ENCODE measurements at regions not wholly inside any gene's neighbourhood (a gene's known extent, or its start where the extent isn't known, plus 50 kb on each side); places are given as distances from the start of the nearest gene placed in this dataset.
"Not testable (repeated sequence)": the region's sequence is repeated elsewhere in the genome, so short reads cannot be mapped to it uniquely, and the experiment has no call there.

DNA sequence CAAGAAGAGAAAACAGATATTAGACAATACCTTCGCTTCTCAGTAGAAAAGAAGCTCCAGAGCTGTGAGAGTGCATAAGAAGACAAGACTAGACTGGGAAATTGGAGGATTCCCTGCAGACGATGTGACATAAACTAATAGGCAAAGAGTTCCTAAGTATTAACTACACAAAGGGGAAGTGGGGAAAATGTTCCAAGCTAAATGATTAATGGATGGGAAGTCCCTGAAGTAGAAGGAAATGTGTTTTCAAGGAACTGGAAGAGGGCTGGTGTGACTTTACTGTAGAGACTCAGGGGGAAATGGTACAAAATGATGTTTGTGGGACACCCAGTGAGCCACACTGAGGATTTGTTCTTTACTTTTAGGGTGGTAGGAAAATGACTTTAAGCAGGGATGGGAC, 69.7 kb upstream of the DCLK2 start:
- no peak overlapping the region for H3K27ac ChIP-seq
- TF ChIP-seq, protein P1, sequence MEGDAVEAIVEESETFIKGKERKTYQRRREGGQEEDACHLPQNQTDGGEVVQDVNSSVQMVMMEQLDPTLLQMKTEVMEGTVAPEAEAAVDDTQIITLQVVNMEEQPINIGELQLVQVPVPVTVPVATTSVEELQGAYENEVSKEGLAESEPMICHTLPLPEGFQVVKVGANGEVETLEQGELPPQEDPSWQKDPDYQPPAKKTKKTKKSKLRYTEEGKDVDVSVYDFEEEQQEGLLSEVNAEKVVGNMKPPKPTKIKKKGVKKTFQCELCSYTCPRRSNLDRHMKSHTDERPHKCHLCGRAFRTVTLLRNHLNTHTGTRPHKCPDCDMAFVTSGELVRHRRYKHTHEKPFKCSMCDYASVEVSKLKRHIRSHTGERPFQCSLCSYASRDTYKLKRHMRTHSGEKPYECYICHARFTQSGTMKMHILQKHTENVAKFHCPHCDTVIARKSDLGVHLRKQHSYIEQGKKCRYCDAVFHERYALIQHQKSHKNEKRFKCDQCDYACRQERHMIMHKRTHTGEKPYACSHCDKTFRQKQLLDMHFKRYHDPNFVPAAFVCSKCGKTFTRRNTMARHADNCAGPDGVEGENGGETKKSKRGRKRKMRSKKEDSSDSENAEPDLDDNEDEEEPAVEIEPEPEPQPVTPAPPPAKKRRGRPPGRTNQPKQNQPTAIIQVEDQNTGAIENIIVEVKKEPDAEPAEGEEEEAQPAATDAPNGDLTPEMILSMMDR (conservative IDR thresholded peaks at IDR 0.05): no peak

DNA sequence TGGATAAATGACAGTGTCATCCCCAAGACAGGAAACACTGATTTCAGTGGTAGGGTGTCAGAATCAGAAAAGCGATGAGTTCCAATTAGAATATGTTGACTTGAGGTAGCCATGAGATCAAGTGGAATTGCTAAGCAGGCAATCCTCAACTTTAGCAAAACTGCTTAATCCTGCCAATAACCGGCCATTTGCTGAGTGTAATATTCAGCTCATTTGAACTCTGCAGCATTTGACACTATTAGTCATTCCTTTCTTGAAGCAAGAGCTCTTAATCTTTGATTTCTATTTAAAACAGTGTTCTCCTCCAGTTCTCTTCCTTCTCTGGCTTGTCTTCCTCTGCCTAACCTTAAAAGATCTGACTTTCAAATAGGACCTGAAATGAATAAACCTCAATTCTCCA, 68.7 kb upstream of the DCLK2 start:
- no peak overlapping the region for H3K27ac ChIP-seq
- TF ChIP-seq, protein P1 (conservative IDR thresholded peaks at IDR 0.05): no peak

DNA sequence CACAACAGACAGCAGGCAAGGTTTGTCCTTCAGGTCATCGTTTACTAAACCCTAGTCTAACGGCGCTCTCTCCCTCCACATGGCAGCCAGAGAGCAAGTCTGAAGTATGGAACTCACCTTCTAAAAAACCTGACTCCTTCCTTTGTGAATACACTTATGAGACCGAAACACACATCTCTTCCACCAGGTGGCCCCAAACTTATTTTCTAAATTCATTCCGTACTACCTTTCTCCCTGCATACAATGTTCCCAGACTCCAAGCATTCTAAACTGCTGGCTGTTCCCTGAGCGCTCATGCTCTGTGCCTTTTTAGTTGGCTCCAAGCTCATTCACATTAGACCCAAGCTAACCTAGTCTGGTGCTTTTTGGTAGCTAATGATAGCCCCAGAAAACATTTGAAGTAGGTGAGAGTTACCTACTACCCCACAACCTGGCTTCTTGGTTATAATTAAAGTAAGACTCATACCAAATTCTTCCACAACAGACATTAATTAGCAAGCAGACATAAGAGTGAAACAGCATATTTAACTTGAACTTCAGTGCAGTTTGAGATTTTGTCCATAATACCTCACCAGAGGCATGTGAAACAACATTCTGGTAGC, 67.6 kb upstream of the DCLK2 start:
- H3K27ac ChIP-seq: no peak overlapping the region
- TF ChIP-seq, protein P1 (conservative IDR thresholded peaks at IDR 0.05): peak; percentile 75

DNA sequence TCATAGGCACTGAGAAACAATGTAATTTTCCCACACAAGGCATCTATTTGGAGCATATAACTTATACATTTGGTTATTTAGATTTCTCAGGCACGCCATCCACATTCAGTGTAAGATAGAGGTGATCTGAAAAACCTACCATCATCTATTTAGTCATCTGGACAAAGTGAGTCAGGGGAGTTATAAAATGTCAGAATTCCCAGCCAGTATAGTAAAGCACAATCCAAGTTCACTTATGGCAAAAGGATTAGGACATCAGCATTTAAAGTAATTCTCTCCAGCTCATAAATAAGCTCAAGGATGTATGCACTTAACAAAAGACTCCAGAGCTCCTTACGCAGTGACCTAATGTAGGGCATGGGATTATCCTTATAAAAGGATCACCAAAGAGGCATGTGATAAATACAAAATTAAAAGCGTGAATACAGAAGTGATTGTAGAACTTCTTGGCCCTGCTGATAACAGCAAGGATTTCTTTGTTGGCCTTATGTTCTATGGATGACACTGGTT, 65.3 kb upstream of the DCLK2 start:
- TF ChIP-seq, protein P1 (conservative IDR thresholded peaks at IDR 0.05): no peak
- no peak overlapping the region for H3K27ac ChIP-seq

DNA sequence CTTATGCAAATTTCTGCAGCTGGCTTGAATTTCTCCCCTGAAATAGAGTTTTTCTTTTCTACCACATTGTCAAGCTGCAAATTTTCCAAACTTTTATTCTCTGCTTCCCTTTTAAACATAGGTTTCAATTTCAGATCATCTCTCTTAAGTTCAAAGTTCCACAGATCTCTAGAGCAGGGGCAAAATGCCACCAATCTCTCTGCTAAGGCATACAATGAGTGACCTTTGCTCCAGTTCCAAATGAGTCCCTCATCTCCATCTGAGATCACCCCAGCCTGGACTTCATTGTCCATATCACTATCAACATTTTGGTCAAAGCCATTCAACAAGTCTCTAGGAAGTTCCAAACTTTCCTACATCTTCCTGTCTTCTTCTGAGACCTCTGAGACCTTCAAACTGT, 62.3 kb upstream of the DCLK2 start:
- H3K27ac ChIP-seq: not testable (repeated sequence)

DNA sequence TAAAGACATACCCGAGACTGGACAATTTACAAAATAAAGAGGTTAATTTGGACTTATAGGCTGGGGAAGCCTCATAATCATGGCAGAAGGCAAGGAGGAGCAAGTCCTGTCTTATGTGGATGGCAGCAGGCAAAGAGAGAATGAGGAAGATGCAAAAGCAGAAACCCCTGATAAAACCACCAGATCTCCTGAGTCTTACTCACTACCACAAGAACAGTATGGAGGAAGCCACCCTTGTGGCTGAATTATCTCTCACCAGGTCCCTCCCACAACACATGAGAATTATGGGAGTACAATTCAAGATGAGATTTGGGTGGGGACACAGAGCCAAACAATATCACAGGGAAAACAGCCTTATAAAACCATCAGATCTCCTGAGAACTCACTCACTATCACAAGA, 61.6 kb upstream of the DCLK2 start:
- not testable (repeated sequence) for H3K27ac ChIP-seq

DNA sequence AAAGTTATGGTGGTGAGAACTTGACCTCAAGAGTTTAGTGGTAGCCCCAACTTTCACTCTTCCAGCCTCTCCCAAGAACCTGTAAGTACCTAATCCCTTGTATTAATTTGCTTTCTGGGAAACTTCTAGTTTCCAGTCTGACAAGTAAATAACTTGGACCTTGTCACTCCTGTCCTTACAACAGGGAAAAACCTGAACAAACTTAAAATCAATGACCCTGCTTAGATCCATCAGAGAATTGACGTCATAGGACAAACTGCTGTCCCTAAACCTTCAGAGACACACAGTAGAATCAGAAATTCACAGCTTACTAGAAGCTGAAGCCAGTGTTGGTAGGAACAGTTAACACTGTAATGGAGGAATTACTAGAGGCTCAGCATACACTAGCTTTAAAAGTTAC, 60.0 kb upstream of the DCLK2 start:
- TF ChIP-seq, protein P1 (conservative IDR thresholded peaks at IDR 0.05): no peak
- no peak overlapping the region for H3K27ac ChIP-seq

DNA sequence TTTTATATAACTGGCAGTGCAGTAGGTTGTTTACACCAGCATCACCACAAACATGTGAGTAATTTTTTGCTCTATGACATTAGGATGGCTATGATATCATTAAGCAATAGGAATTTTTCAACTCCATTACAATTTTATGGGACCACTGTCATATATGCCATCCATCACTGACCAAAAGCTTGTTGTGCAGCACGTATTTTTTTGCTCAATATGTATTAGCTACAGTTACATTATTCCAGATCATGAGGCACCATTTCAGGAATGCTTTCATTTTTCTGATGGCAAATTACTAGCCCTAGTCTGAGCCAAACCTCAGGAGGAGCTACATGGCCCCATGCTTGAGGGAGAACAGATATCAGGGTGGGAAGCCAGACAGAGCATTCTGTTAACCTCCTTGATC, 56.8 kb upstream of the DCLK2 start:
- H3K27ac ChIP-seq: no peak overlapping the region
- TF ChIP-seq, protein P1 (conservative IDR thresholded peaks at IDR 0.05): no peak

DNA sequence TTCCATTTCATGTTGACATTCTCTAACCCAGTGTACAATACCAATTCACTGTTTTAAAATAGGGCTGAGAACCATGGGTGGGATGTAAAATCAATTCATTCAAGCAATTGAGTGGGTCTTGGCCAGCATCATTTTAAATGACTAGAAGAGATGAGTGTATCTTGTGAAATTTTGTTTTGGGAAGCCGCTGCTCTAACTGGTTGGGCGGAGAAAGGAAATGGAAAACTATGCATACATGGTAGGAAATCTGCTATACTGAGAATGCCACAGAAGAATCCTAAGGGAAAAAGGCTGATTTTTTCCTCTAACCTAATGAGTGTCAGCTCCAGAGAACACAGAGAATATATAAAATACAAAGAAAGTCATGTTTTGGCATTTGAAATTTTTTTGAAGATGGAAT, 54.8 kb upstream of the DCLK2 start:
- TF ChIP-seq, protein P1 (conservative IDR thresholded peaks at IDR 0.05): no peak
- H3K27ac ChIP-seq: no peak overlapping the region

DNA sequence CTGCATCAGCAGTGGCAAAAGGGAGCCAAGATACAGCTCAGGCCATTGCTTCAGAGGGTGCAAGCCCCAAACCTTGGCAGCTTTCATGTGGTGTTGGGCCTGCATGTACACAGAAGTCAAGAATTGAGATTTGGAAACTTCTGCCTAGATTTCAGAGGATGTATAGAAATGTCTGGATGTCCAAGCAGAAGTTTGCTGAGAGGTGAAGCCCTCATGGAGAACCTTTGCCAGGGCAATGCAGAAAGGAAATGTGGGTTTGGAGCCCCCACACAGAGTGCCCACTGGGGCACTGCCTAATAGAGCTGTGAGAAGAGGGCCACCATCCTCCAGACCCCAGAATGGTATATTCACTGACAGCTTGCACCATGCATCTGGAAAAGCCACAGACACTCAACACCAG, 51.3 kb upstream of the DCLK2 start:
- not testable (repeated sequence) for H3K27ac ChIP-seq
